MM.1S (cell line): ENCODE measurements at regions not wholly inside any gene's neighbourhood (a gene's known extent, or its start where the extent isn't known, plus 50 kb on each side); places are given as distances from the start of the nearest gene placed in this dataset.

ENCODE experiments used
- DNase-seq: peaks from one replicate; pipeline ENCODE4 v3.0.0-alpha.2; 2015
- H2AFZ ChIP-seq: fragments of 300-600 bp; sonication (generic); 2 replicates; pipeline ENCODE4 v1.6.0; 2016; ENCODE audit warnings: antibody characterized with exemption, low read length
- H3F3A ChIP-seq: fragments of 300-600 bp; sonication (generic); 2 replicates; pipeline ENCODE4 v1.6.1; 2016; ENCODE audit warnings: mild to moderate bottlenecking, antibody characterized with exemption, low read length, moderate library complexity, mixed read lengths; ENCODE audit not compliant: insufficient read depth
- H3K27ac ChIP-seq: fragments of 300-600 bp; sonication (generic); 2 replicates; pipeline ENCODE4 v1.5.1; 2016; ENCODE audit warnings: mild to moderate bottlenecking, low read length
- H3K27me3 ChIP-seq: fragments of 300-600 bp; sonication (generic); replicated peaks from 2 replicates; pipeline ENCODE4 v1.6.0; 2016; ENCODE audit warnings: low read length; ENCODE audit not compliant: insufficient read depth
- H3K36me3 ChIP-seq: fragments of 300-600 bp; sonication (generic); replicated peaks from 2 replicates; pipeline ENCODE4 v1.6.1; 2016; ENCODE audit warnings: mild to moderate bottlenecking, low read length, mixed read lengths; ENCODE audit not compliant: insufficient read depth
- H3K4me1 ChIP-seq: fragments of 300-600 bp; sonication (generic); 2 replicates; pipeline ENCODE4 v1.6.1; 2016; ENCODE audit warnings: low read length, mixed read lengths
- H3K4me2 ChIP-seq: fragments of 300-600 bp; sonication (generic); 2 replicates; pipeline ENCODE4 v1.6.0; 2016; ENCODE audit warnings: low read depth, low read length
- H3K4me3 ChIP-seq: fragments of 300-600 bp; sonication (generic); 2 replicates; pipeline ENCODE4 v1.5.1; 2016; ENCODE audit warnings: low read length, mixed read lengths
- H3K79me2 ChIP-seq: fragments of 300-600 bp; sonication (generic); 2 replicates; pipeline ENCODE4 v1.6.1; 2016; ENCODE audit warnings: mixed run types, low read length, mixed read lengths
- H3K9ac ChIP-seq: fragments of 300-600 bp; sonication (generic); 2 replicates; pipeline ENCODE4 v1.6.1; 2016; ENCODE audit warnings: low read length, mixed read lengths
- H3K9me2 ChIP-seq: fragments of 300-600 bp; sonication (generic); replicated peaks from 2 replicates; pipeline ENCODE4 v1.6.1; 2016; ENCODE audit warnings: mild to moderate bottlenecking, low read length, mixed read lengths; ENCODE audit not compliant: insufficient read depth
- H3K9me3 ChIP-seq: fragments of 300-600 bp; sonication (generic); replicated peaks from 2 replicates; pipeline ENCODE4 v1.6.1; 2016; ENCODE audit warnings: mild to moderate bottlenecking, low read length, mixed read lengths; ENCODE audit not compliant: insufficient read depth
- H4K20me1 ChIP-seq: fragments of 300-600 bp; sonication (generic); 2 replicates; pipeline ENCODE4 v1.6.1; 2016; ENCODE audit warnings: mild to moderate bottlenecking, low read length, moderate library complexity, mixed read lengths; ENCODE audit not compliant: insufficient read depth
- CTCF ChIP-seq: fragments of 300-600 bp; sonication (generic); IDR thresholded peaks from 2 replicates; pipeline ENCODE4 v1.5.1; 2016; ENCODE audit warnings: antibody characterized with exemption, low read length, mixed read lengths
- EZH2 ChIP-seq: fragments of 300-600 bp; sonication (generic); optimal IDR thresholded peaks from 2 replicates; pipeline ENCODE3; 2017; ENCODE audit warnings: low read depth, mild to moderate bottlenecking, antibody characterized with exemption, low read length, mixed read lengths
- EZH2phosphoT487 ChIP-seq: fragments of 300-600 bp; sonication (generic); IDR thresholded peaks from 2 replicates; pipeline ENCODE4 v1.6.1; 2018; ENCODE audit warnings: antibody characterized with exemption, low read length

DNA sequence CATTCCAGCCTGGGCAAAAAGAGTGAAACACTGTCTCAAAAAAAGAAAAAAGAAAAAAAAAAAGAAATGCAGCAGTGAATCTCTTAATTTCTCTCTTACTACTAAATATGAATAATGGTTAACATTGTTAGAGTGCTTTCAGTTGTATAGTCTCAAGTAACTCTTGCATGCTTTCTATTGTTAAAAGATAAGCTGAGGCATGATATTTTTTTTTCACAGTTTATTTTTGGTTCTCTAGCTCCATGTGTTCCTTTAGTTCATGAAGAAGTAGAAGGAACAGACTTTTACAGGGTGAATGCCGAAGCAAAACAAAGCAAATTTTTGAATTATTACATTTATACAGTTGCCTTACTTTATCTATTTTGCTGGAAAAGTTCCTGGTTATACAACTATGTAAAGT is 1180.9 kb downstream of the OTOL1 start:
- no peaks in the 10 kb centered on the region for H3K9me3 ChIP-seq
- H3F3A ChIP-seq: no peaks in the 10 kb centered on the region
- no peaks in the 10 kb centered on the region for H3K36me3 ChIP-seq
- no peak for TF ChIP-seq EZH2phosphoT487
- no peaks in the 10 kb centered on the region for H3K9me2 ChIP-seq
- no peak overlapping the region for H3K9ac ChIP-seq
- H3K4me2 ChIP-seq: no peak overlapping the region
- H3K79me2 ChIP-seq: no peaks in the 10 kb centered on the region
- no peaks in the 10 kb centered on the region for H3K4me1 ChIP-seq
- H4K20me1 ChIP-seq: no peaks in the 10 kb centered on the region
- H3K27me3 ChIP-seq: no peaks in the 10 kb centered on the region
- H2AFZ ChIP-seq: no peak overlapping the region
- H3K27ac ChIP-seq: no peak overlapping the region
- no peak overlapping the region for H3K4me3 ChIP-seq
- no peak for DNase-seq

DNA sequence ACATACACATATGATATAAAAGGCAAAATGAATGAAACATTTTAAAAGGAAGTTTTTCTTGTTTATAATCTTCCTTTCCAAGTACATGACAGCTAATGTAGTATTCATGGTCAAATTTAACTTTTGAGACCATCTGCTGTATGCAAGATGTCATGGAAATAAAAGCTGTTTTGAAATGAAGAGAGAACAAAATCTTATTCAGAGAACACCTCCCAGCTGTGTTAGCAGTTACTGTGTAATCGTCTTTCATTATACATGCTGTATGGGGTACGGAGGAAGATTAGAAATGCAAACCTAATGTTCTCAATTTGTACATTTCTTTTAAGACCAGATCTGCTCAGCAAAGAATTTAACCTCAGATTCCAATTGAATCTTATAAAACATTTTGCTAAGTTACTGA is 1182.3 kb downstream of the OTOL1 start:
- Histone ChIP-seq H2AFZ (no peak overlapping the region), H3K4me3 (no peak overlapping the region), H3K9me3 (no peaks in the 10 kb centered on the region), H3K36me3 (no peaks in the 10 kb centered on the region), H3K9ac (no peak overlapping the region), H3F3A (no peaks in the 10 kb centered on the region), H3K27ac (no peak overlapping the region), H3K4me2 (no peak overlapping the region), H3K9me2 (no peaks in the 10 kb centered on the region), H3K79me2 (no peaks in the 10 kb centered on the region), H3K4me1 (no peaks in the 10 kb centered on the region), H3K27me3 (no peaks in the 10 kb centered on the region), H4K20me1 (no peaks in the 10 kb centered on the region)
- TF ChIP-seq EZH2 (no peak), CTCF (no peak), EZH2phosphoT487 (no peak)
- DNase-seq: no peak

GRCh38 chr3:162684260-162684659 is 1187.7 kb downstream of the OTOL1 start:
- Histone ChIP-seq H4K20me1 (no peaks in the 10 kb centered on the region), H3K9me2 (no peaks in the 10 kb centered on the region), H3F3A (no peaks in the 10 kb centered on the region), H3K4me1 (no peaks in the 10 kb centered on the region), H2AFZ (no peak overlapping the region), H3K27me3 (no peaks in the 10 kb centered on the region), H3K9ac (no peak overlapping the region), H3K4me3 (no peak overlapping the region), H3K9me3 (no peaks in the 10 kb centered on the region), H3K4me2 (no peak overlapping the region), H3K36me3 (no peaks in the 10 kb centered on the region), H3K27ac (no peak overlapping the region), H3K79me2 (no peaks in the 10 kb centered on the region)
- no peak for DNase-seq
- TF ChIP-seq EZH2 (no peak), EZH2phosphoT487 (no peak), CTCF (no peak)

GRCh38 chr3:162699291-162699690 is 1202.7 kb downstream of the OTOL1 start:
- no peak overlapping the region for H2AFZ ChIP-seq
- no peak overlapping the region for H3K4me3 ChIP-seq
- no peaks in the 10 kb centered on the region for H3K27me3 ChIP-seq
- H3K4me1 ChIP-seq: no peaks in the 10 kb centered on the region
- H3K36me3 ChIP-seq: no peaks in the 10 kb centered on the region
- no peaks in the 10 kb centered on the region for H4K20me1 ChIP-seq
- H3K9me2 ChIP-seq: no peaks in the 10 kb centered on the region
- TF ChIP-seq CTCF (no peak), EZH2 (no peak), EZH2phosphoT487 (no peak)
- H3K9me3 ChIP-seq: no peaks in the 10 kb centered on the region
- H3K9ac ChIP-seq: no peak overlapping the region
- no peak overlapping the region for H3K27ac ChIP-seq
- no peak for DNase-seq
- no peaks in the 10 kb centered on the region for H3F3A ChIP-seq
- no peaks in the 10 kb centered on the region for H3K79me2 ChIP-seq
- no peak overlapping the region for H3K4me2 ChIP-seq
